HG03558 (cell line): ENCODE measurements at regions not wholly inside any gene's neighbourhood (a gene's known extent, or its start where the extent isn't known, plus 50 kb on each side); places are given as distances from the start of the nearest gene placed in this dataset.
A peak's percentile ranks its signal among the peaks of the same experiment; 100 is the strongest.
"Not testable (repeated sequence)": the region's sequence is repeated elsewhere in the genome, so short reads cannot be mapped to it uniquely, and the experiment has no call there.

Experiments used
- ATAC-seq: cut with Tn5 transposase; IDR thresholded peaks from one replicate; pipeline ENCODE4 v1.9.1; 2021; ENCODE audit warnings: moderate number of reproducible peaks; ENCODE audit not compliant: unreplicated experiment; ENCODE audit errors: extremely low read depth

DNA sequence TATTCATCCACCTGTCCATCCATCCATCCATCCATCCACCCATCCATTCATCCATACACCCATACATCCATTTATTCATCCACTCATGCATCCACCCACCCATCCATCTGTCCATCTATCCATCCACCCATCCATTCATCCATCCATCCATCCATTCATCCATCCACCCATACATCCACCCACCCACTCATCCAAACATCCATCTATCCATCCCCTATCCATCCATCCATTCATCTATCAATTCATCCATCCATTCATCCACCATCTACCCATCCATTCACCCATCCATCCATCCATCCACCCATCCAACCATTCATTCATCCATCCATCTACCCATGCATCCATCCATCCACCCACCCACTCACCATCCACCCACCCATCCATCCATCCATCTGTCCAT is 142.6 kb upstream of the SFSWAP start:
- ATAC-seq, result no peak

DNA sequence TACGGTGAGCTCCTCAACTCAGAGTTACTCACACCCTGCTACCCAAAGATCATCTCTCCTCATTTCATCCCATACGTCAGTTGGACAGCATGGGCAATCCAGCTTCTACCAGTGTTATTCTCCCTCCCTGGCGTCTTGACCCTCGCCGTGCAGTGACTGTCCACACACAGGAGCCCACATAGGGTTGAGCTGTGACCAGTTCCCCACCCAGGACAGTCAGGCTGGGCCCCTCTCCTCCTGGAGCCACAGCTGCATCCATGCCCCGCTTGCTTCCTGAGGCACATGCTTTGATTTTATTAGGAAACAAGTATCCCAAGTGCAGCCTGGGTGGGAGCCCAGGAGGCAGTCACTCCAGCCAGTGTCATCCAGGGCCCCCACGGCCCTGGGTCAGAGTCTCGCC is 140.3 kb upstream of the SFSWAP start:
- no peak for ATAC-seq

DNA sequence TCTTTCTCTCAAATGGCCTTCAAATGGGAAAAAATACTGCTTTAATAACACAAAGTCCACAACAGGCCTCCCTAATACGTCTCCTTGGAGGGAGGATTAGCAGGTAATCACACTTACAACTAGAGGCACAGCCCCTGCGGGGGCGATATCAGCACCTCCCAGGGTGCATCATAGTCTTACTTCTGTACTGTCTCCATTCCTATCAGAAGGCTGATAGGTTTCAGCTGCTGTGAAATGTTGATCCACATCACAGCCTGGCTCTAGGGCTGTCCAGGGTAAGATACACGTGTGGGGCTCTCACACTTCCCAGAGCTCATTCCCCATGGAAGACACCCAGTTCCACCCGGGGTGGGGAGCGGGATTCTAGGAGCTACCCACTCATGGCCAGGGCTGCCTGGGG is 139.1 kb upstream of the SFSWAP start:
- ATAC-seq, result no peak

DNA sequence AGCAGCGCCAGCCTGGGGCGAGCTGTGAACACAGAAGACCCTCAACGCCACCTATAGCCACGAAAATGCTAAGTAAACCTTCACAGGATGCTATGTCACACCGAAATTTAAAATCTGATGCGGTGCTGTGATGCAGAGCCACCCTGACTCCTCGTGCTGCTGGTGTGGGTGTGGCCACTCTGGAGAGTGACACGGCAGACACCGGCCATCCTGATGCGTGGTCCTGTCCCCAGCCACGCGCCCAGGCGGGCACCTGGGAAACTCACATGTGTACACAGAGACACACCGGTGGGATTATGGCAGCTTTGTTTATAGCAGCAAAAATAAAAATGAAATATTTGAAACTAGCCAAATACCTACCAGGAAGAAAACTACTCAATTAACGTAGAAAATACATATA is 138.3 kb upstream of the SFSWAP start:
- ATAC-seq, result no peak

DNA sequence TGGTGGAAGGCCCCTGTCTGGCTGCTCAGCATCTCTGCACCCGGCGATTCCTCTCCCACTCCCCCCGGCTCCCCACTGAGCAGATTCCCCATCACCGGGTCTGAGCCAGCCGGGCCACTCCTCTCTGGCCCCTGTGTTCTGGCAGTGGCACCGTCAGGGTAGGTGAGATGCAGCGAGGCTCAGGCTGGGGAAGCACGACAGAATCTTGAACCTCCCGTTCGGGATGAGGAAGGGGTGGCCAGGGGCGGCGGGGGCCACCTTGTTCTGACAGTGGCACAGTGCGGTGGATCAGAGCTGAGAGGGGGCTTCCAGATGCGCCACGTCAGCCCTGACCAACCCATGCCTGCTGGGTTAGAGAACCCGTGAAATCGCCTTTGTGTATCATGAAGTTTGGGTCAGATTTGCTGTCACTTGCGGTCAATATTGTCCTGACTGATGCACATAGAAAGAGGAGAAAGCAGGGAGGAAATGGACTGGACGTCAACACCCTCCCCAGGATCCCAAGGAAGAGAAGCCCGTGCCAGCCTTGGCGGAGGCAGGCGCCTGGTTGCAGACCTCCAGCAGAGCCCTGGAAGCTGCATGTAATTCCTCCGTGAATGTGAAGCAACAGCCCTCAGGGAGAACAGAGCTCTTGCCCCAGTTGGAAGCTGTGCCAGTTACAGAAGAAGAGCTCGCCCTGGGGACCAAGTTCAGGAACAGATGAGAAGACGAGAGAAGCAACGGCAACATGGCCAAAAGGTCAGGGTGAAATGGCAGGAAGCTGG is 137.1 kb upstream of the SFSWAP start:
- no peak for ATAC-seq

DNA sequence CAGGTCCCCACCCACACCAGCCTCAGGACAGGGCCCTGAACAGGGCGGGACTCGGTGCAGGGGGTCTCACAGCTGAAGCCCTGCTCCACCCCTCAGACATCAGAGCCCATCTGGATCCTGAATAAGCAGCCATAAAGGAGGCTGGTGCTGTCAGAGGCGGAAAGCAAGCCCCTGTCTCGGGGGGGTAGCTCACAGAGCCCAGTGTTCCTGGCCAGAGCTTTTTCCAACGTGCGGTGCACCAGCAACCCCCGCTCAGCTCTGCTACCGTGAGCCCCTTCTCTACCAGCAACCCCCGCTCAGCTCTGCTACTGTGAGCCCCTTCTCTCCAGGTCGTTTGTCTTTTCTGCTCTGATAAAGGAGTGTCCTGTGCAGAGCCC is 136.5 kb upstream of the SFSWAP start:
- ATAC-seq, result no peak

DNA sequence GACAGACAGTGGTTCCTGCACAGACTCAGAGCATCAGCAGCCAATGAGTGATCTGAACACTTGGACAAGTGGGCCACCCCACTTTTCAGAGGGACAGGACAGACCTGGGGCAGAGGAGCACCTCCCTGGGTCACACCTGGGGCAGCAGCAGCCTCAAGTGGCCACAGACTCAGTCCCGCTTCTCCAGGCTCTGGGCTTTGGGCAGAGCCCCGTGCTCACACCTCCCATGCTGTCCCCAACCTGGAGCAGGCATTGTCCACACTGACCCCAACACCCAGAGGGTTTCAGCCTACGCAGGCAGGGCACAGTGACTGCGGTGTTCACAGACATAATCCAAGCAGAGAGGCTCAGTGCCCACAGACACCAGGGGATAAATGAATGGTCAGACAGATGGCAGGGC is 135.5 kb upstream of the SFSWAP start:
- ATAC-seq, result no peak

DNA sequence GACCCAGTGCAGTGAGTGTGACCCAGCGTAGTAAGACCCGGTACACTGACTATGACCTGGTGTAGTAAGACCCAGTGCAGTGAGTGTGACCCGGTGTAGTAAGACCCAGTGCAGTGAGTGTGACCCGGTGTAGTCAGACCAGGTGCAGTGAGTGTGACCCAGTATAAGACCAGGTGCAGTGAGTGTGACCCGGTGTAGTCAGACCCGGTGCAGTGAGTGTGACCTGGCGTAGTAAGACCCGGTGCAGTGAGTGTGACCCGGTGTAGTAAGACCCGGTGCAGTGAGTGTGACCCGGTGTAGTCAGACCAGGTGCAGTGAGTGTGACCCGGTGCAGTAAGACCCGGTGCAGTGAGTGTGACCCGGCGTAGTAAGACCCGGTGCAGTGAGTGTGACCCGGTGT is 134.2 kb upstream of the SFSWAP start:
- ATAC-seq, result not testable (repeated sequence)

DNA sequence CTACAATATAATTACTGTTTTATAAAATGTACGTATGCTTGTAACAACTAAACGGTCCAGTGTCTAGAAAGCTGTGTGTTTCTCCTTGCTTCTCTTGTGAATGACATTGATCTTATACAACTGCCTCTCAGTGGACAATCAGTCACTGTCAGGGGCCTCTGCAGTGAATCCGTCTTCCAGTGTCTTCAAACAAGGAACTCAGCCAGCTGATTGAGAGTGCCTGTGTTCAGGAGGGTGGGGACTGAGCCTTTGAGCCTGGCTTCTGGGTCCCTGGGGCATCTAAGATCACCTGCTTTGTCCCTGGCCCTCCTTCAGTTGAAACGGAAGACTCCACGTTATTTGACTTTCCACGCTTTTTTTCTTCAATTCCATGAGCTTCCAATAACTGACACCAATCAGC is 133.1 kb upstream of the SFSWAP start:
- no peak for ATAC-seq

DNA sequence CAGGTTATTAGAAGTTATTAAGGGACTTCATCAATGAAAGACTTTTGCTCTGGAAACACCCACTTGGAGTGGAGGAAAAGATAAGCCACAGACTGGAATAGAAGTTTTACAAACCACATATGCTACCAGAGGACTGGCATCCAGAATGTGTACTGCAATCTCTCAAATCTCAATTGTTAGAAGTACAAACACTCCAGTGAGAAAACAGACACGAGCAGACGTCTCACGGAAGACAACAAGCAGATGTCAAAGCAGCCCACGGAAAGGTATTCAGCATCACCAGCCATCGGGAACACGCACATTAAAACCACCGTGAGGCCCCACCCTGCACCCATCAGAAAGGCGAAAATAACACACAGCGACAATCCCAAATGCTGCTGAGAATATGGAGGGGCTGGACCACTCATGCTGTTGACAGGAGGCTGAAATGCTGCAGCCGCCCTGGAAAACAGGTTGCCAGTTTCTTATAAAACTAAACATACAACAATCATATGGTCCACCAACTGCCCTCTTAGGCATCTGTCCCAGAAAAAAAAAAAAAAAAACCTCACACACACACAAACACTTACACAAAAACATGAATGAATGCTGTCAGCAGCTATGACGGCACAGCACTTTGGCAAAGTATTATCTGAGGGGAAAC is 131.9 kb upstream of the SFSWAP start:
- ATAC-seq, result no peak

DNA sequence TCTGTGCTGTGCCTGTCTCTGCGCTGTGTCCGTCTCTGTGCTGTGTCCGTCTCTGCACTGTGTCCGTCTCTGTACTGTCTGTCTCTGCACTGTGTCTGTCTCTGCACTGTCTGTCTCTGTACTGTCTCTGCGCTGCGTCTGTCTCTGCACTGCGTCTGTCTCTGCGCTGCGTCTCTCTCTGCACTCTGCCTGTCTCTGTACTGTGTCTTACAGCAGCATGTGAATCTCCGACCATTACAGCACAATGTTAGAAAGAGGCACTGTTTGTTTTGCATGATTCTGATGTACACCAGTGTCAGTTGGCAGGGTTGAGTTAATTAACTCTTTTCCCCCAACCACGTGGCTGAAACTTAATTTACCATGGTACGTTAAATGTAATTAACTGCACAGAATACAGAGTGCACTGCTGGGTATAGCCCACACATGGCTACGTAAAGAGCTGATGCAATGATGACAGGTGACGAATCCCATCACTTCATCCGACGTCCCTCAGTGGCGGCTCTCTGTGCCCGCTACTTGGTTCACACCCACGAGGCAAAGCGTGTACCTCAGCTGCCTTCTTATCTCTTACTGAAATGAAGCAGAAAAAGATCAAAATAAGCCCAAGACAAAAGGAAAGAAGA is 127.7 kb upstream of the SFSWAP start:
- no peak for ATAC-seq

DNA sequence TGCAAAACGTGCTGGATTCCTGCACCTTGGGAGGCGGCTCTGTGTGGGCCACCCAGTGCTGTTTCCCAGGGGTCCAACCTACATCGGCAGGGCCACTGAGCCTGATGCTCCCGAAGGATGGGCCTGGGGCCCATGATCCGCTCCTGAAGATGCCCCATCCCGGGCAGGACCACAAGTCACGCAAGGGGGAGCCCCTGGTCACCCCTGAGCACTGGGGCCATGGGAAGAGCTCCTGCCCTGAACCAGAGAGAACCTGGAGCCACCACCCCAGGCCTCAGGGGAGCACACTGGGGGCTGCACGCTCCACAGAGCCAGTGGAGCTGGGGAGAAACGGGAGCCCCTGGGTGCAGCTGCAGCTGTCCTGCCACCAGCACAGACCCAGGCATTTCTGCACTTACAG is 124.6 kb upstream of the SFSWAP start:
- no peak for ATAC-seq

DNA sequence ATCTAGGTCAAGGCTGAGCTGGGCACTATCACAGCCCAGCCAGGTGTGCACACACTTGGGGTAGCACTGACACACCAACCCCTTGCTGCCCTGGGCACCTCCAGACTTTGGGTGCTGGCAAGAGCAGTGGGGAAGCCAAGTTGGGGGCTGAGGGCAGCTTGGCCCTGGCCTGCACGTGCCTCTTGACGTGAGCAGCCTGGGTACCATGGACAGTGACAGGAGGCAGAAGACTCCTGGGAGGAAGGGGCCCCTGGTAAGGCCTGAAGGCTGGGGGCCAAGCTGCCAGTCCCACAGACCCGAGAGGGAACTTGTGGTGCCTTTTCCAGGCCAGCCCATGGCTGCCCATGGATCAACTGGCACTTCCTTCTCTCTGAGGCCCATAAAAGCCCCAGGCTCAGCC is 124.1 kb upstream of the SFSWAP start:
- no peak for ATAC-seq

DNA sequence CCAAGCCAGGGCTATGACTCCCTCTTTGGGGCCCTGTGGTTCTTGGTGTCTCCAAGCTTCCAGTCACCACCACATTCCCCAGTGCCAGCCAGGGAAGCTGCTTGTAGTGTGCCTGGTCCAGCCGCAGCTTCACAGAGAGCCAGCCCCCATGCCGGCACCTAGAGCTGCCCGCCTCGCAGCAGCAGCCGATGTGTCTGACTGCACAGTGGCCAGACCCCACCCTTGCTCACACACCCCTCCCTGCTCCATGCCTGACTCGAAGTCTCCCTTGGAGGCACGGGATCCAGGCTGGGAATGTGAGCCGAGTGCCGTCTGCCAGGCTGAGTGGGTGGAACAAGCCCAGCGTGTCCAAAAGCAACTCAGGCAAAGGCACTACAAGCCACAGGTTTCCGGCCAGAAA is 123.3 kb upstream of the SFSWAP start:
- ATAC-seq, result no peak

DNA sequence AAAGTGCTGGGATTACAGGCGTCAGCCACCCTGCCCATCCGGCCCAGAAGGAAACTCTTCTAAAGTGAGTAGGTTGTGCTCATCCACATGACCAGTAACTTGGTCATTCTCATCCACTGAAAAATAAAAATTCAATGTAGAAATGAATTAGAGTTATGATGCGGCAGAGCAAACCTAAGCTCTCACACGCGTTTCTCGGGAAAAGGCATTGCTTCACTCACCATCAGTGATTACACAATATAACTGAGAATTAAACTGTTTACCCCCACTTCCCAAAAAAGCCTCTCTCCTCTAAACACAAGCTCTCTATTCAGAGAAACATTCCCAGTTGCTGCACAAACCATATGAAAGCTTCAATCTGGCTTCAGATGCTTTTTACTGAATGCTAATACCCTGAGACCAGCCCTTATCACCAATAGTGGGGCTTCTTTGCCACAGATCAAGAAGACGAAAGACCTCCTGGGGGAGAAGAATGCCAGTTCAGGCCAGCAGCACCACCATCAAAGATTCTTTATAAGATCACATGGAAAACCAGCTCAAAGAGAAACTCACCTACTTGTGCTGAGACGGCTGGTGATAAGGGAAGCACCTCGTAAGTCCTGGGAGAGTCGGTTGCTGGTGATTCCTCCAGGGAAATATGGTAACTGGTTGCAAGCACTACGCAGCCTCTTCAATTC is 121.5 kb upstream of the SFSWAP start:
- no peak for ATAC-seq

DNA sequence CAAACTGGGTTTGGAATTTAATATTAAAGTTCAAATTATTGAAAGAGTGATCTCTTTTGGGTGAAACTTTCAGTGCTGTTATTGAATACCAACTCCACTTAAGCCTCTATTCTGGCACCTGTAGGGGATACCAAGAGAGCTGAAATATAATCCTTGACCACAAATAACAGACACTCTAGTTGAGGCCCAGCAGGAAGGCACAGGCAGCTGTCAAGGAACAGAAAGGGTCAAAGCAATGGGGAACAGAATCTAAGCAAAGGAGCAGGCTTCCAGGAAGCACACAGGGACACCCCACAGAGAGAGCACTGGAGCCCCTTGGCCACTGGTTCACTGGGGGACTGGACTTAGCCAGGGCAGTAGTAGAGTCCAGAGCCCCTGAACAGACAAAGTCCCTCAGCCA is 120.9 kb upstream of the SFSWAP start:
- ATAC-seq, result no peak

DNA sequence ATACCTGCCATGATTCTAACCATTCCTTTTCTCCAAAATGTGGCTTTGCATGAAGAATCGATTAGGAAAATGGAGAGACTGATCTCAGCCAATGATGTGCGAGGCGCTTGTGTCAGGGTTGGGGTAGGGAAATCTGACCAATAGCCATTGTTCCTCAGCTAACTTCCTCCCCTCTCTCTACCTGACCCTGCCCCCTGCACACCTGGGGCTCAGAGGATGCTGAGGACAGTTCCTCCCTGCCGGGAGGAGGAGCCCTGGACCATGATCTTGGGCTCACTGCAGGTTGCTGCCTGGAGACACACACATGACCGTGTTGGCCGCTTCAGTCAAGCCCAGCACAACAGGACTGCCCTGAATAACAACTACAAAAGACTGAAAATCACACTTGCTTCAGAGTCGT is 119.8 kb upstream of the SFSWAP start:
- ATAC-seq, result no peak

DNA sequence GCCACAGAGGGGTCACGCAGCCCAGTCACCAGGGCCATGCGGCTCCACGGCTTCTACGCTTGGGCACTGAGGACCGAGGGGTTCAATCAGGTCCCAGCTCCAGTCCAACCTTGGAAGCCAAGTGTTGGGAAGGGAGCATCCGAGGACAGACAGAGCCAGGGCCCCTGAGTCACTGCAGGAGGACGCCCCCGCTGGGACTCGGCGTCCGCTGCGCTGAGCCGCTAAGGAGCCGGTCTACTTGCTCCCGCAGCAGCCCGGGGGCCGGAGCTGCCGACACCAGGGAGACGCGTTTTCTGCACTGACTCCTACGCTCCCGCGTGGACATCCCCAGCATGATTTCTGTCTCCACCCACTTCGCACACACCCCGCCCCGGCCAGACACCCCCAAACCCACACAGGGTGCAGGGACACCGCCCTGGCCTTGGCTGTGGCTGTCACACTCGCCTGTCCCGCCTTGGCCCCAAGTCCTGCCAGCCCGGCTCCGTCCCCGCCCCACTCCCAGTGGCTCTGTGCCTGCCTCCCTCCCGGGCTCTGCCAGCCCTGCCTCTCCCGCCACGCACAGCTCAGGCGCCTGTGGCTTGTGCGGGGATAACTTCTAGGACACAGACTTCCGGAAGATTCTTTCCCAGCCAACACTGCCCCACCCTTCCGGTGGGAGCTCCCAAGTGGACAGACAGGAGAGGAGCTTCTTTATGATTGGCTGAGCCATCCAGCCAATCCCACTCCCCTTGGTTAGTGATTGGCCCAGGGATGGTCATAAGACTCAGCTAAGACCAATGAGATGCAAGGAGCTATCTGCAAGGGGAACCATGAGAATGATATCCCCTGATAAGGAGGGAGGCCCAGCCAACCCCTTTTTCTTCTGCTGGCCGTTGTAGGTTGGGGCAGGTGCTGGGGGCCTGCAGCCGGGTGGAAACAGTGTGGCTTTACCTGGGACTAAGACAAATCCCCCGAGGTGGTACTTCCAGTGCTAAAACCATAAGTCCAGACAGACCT is 118.9 kb upstream of the SFSWAP start:
- no peak for ATAC-seq

DNA sequence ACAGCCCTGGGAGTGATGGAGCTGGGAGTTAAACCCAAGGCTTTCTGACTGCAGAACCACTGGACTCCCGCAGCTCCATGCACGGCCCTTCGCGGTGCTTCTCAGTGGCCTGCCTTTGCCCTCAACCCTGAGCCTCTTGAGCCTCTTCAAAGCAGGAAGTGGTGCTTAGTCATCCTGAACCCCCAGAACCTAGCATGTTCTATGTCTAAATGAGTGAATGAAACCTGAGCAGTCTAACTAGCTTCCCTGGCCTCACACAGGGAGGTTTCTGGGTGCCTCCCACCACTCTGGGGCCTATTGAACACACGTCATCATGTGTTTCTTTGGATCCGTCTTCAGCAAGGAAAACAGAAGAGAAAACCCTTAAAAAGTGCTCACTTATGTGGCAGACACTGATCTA is 117.9 kb upstream of the SFSWAP start:
- peak; percentile 94 for ATAC-seq

DNA sequence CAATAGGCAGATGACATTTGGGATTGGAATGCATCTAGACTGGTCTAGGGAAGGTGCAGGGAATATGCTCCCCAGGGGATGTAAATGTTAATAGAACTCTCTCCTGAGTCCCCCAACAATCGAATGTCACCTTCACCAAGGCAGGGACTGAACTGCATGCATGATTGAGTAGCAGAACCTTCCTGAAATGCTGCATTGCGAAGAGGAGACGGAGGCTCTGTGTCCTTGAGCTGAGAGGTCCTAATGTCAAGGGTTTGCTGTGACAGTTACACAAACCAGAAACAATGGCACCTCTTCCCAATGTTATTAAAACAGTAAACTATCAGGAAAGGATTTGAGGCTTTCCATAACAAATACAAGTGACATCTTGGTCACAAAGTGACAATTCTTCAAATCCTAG is 117.5 kb upstream of the SFSWAP start:
- no peak for ATAC-seq
